Endothelial cell of umbilical vein (primary cell): ENCODE measurements at regions not wholly inside any gene's neighbourhood (a gene's known extent, or its start where the extent isn't known, plus 50 kb on each side); places are given as distances from the start of the nearest gene placed in this dataset.

ENCODE experiments used
- BruUV-seq: library from RNA; stranded (reverse); fragments of 400-500 nt; replicated peaks from 2 replicates; lab custom pipeline; 2021; lab: Mats Ljungman, UMichigan
- CTCF ChIA-PET: fragments of 300-600, 350-600 bp; sonication (Branson Sonifier 250); formaldehyde crosslinking; loops from one replicate; lab custom pipeline; 2021; ENCODE audit warnings: antibody characterized with exemption, inconsistent platforms; lab: Charles Lee
- POLR2A ChIA-PET: fragments of 300-600, 350-600 bp; sonication (Branson Sonifier 250); formaldehyde crosslinking; loops from one replicate; lab custom pipeline; 2021; ENCODE audit warnings: antibody characterized with exemption, inconsistent platforms; lab: Charles Lee
- DNase-seq: peaks from one replicate; pipeline ENCODE4 v3.0.0-alpha.2; 2011; ENCODE audit warnings: low read depth, low spot score
- FAIRE-seq: peaks from 2 replicates; lab custom pipeline; 2011; peaks lifted over from hg19 to GRCh38; lab: Jason Lieb, UNC
- H2AFZ ChIP-seq: 2 replicates; pipeline ENCODE4 v1.6.0; 2012; ENCODE audit warnings: low read depth, low read length, control low read depth, inconsistent platforms
- H3K27ac ChIP-seq: 2 replicates; pipeline ENCODE4 v1.5.1; 2011; ENCODE audit warnings: low read depth, mild to moderate bottlenecking, control low read depth, low read length, moderate library complexity; ENCODE audit not compliant: insufficient read depth
- H3K27me3 ChIP-seq, 2 experiments: 2 replicates each; pipeline versions ENCODE4 v1.6.0 to v1.6.1; 2011; ENCODE audit warnings: low read length in 2 of 2, mixed read lengths in 1 of 2; ENCODE audit not compliant: control insufficient read depth in 2 of 2, insufficient read depth in 2 of 2
- H3K36me3 ChIP-seq, 2 experiments: 2 replicates in 1 of 2; 3 replicates in 1 of 2; pipeline ENCODE4 v1.5.1; 2011; ENCODE audit warnings: low read length in 2 of 2, mild to moderate bottlenecking in 1 of 2, moderate library complexity in 1 of 2; ENCODE audit not compliant: control insufficient read depth in 2 of 2, insufficient read depth in 2 of 2; ENCODE audit errors: extremely low read depth in 1 of 2
- H3K4me1 ChIP-seq: 3 replicates; pipeline ENCODE4 v1.5.1; 2011; ENCODE audit warnings: mild to moderate bottlenecking, low read length; ENCODE audit not compliant: control insufficient read depth, insufficient read depth; ENCODE audit errors: extremely low read depth
- H3K4me2 ChIP-seq: 2 replicates; pipeline ENCODE4 v1.6.1; 2011; ENCODE audit warnings: low read length, control low read depth, mixed read lengths; ENCODE audit not compliant: insufficient read depth
- H3K4me3 ChIP-seq, 3 experiments: fragments of 200-600 bp in 1 of 3; sonication (generic), shearing (Covaris generic) in 1 of 3; replicated peaks in 1 of 3; 2 replicates each; pipeline ENCODE4 v1.5.1; 2011 to 2016; ENCODE audit warnings: control low read depth in 3 of 3, low read length in 3 of 3, mild to moderate bottlenecking in 2 of 3, inconsistent platforms in 1 of 3, low read depth in 1 of 3, moderate library complexity in 1 of 3; ENCODE audit not compliant: insufficient read depth in 1 of 3
- H3K79me2 ChIP-seq: 2 replicates; pipeline ENCODE4 v1.6.0; 2012; ENCODE audit warnings: low read length, inconsistent platforms; ENCODE audit not compliant: control insufficient read depth, insufficient read depth
- H3K9ac ChIP-seq: replicated peaks from 2 replicates; pipeline ENCODE3; 2011; ENCODE audit warnings: low read length, control low read depth; ENCODE audit not compliant: insufficient read depth; ENCODE audit errors: extremely low read depth
- H3K9me1 ChIP-seq: replicated peaks from 3 replicates; pipeline ENCODE4 v1.6.0; 2011; ENCODE audit warnings: mild to moderate bottlenecking, low read length; ENCODE audit not compliant: control insufficient read depth, insufficient read depth; ENCODE audit errors: extremely low read depth
- H3K9me3 ChIP-seq: replicated peaks from 2 replicates; pipeline ENCODE4 v1.5.1; 2012; ENCODE audit warnings: low read length, inconsistent platforms; ENCODE audit not compliant: control insufficient read depth, insufficient read depth
- H4K20me1 ChIP-seq: replicated peaks from 2 replicates; pipeline ENCODE3; 2011; ENCODE audit warnings: mild to moderate bottlenecking, low read length; ENCODE audit not compliant: control insufficient read depth, insufficient read depth; ENCODE audit errors: extremely low read depth
- EZH2 ChIP-seq: IDR thresholded peaks from 2 replicates; pipeline ENCODE4 v1.6.1; 2012; ENCODE audit warnings: borderline replicate concordance, low read depth, mild to moderate bottlenecking, moderate library complexity, low read length, inconsistent platforms; ENCODE audit not compliant: severe bottlenecking
- FOS ChIP-seq: IDR thresholded peaks from 2 replicates; pipeline ENCODE4 v1.6.1; 2011; ENCODE audit warnings: mild to moderate bottlenecking, low read length, moderate library complexity, borderline replicate concordance; ENCODE audit not compliant: insufficient read depth
- GATA2 ChIP-seq: IDR thresholded peaks from 2 replicates; pipeline ENCODE4 v1.7.0; 2011; ENCODE audit warnings: low read depth, mild to moderate bottlenecking, moderate library complexity, mixed read lengths, low read length; ENCODE audit not compliant: insufficient read length, insufficient read depth
- JUN ChIP-seq: IDR thresholded peaks from 2 replicates; pipeline ENCODE4 v1.6.1; 2011; ENCODE audit warnings: borderline replicate concordance, low read depth; ENCODE audit not compliant: insufficient read length, insufficient read depth
- MAX ChIP-seq: IDR thresholded peaks from 2 replicates; pipeline ENCODE4 v1.6.1; 2011; ENCODE audit not compliant: insufficient read depth, insufficient read length
- dilution Hi-C: fragments of 300-500 bp; cut with MboI; formaldehyde crosslinking; loops from one replicate; pipeline ENCODE4 v1.15.0; 2019; ENCODE audit warnings: low sequenced_read_pairs; ENCODE audit not compliant: extremely low pct_ligation_motif_present
- intact Hi-C: fragments of 100-400 bp; cut with micrococcal nuclease; formaldehyde crosslinking; loops from one replicate; pipeline ENCODE4 v1.10.0; 2022
- TF ChIP-seq, protein P1 (sequence below), 2 donors: IDR thresholded peaks; 1 replicate in 1 of 2; 2 replicates in 1 of 2; pipeline ENCODE4 v1.5.1; 2011; ENCODE audit warnings: low read length in 2 of 2, mild to moderate bottlenecking in 2 of 2, moderate library complexity in 2 of 2, control low read depth in 1 of 2, inconsistent platforms in 1 of 2, low read depth in 1 of 2; ENCODE audit not compliant: insufficient read depth in 1 of 2; ENCODE audit errors: extremely low read depth in 1 of 2

DNA sequence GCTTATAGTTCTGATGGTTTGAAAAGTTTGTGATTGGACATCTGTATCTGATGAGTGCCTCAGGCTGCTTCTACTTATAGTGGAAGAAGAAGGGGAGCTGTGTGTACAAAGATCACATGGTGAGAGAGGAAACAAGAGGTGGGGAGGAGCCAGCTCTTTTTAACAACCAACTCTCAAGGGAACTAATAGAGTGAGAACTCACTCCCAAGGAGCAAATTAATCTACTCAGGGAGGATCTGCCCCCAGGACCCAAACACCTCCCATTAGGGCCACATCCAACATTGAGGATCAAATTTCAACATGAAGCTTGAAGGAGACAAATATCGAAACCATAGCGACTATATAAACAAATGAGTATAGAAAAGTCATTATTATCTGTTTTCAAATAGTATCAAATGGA, 64.7 kb upstream of the PRLR start:
- no peaks in the 10 kb centered on the region for H4K20me1 ChIP-seq
- H3K4me1 ChIP-seq: no peaks in the 10 kb centered on the region
- ChIA-PET CTCF (no interaction called here), POLR2A (no interaction called here)
- intact Hi-C loops (no loop called here), dilution Hi-C loops (no loop called here)
- no peak for DNase-seq
- H3K79me2 ChIP-seq: no peaks in the 10 kb centered on the region
- FAIRE-seq: no peak
- no TSS peak for BruUV-seq
- TF ChIP-seq JUN: no peak
- TF ChIP-seq GATA2: no peak
- no peak for TF ChIP-seq FOS
- H3K27me3 ChIP-seq: no peaks in the 10 kb centered on the region
- H3K4me3 ChIP-seq: no peak overlapping the region
- H3K4me2 ChIP-seq: no peak overlapping the region
- no peak overlapping the region for H2AFZ ChIP-seq
- H3K9me1 ChIP-seq: no peaks in the 10 kb centered on the region
- no peak overlapping the region for H3K9ac ChIP-seq
- H3K27ac ChIP-seq: no peak overlapping the region
- no peaks in the 10 kb centered on the region for H3K36me3 ChIP-seq
- H3K9me3 ChIP-seq: no peaks in the 10 kb centered on the region

DNA sequence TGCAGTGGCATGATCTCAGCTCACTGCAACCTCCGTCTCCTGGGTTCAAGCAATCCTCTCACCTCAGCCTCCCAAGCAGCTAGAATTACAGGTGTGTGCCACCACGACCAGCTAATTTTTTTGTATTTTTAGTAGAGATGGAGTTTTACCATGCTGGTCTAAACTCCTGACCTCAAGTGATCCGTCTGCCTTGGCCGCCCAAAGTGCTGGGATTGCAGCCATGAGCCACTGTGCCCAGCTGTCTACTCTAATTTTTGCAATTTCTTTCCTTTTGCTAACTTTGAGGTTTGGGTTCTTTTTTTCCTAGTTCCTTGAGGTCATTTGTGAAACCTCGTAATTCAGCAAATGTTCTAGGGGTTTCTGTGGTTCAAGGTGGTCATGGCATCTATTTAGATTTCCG, 63.7 kb upstream of the PRLR start:
- intact Hi-C loops (no loop called here), dilution Hi-C loops (no loop called here)
- Histone ChIP-seq H3K9me1 (no peaks in the 10 kb centered on the region), H3K36me3 (no peaks in the 10 kb centered on the region), H3K9ac (no peak overlapping the region), H3K79me2 (no peaks in the 10 kb centered on the region), H3K9me3 (no peaks in the 10 kb centered on the region), H3K27ac (no peak overlapping the region), H3K4me3 (no peak overlapping the region), H3K27me3 (no peaks in the 10 kb centered on the region), H3K4me1 (no peaks in the 10 kb centered on the region), H3K4me2 (no peak overlapping the region), H4K20me1 (no peaks in the 10 kb centered on the region), H2AFZ (no peak overlapping the region)
- TF ChIP-seq MAX (no peak), GATA2 (no peak), FOS (no peak), JUN (no peak), EZH2 (no peak)
- TF ChIP-seq, protein P1, sequence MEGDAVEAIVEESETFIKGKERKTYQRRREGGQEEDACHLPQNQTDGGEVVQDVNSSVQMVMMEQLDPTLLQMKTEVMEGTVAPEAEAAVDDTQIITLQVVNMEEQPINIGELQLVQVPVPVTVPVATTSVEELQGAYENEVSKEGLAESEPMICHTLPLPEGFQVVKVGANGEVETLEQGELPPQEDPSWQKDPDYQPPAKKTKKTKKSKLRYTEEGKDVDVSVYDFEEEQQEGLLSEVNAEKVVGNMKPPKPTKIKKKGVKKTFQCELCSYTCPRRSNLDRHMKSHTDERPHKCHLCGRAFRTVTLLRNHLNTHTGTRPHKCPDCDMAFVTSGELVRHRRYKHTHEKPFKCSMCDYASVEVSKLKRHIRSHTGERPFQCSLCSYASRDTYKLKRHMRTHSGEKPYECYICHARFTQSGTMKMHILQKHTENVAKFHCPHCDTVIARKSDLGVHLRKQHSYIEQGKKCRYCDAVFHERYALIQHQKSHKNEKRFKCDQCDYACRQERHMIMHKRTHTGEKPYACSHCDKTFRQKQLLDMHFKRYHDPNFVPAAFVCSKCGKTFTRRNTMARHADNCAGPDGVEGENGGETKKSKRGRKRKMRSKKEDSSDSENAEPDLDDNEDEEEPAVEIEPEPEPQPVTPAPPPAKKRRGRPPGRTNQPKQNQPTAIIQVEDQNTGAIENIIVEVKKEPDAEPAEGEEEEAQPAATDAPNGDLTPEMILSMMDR (IDR thresholded peaks at IDR 0.05; ENCODE audit: extremely low read depth in 1 of 2, insufficient read depth in 1 of 2, low read depth in 1 of 2, low read length in 2 of 2): no peak
- ChIA-PET POLR2A (no interaction called here), CTCF (no interaction called here)
- no peak for FAIRE-seq
- BruUV-seq: no TSS peak
- DNase-seq: no peak
